ENCODE measurements at regions not wholly inside any gene's neighbourhood (a gene's known extent, or its start where the extent isn't known, plus 50 kb on each side); places are given as distances from the start of the nearest gene placed in this dataset.

- no peak for DNase-seq (ENCODE audit: low spot score)
Measured at GRCh38 chr9:115209601-115210306, 91.8 kb upstream of the TNC start.

GRCh38 chr9:115210699-115211098 lies 92.7 kb upstream of the TNC start:
- no peak for DNase-seq (ENCODE audit: low spot score)

GRCh38 chr9:115211413-115212124 lies 93.6 kb upstream of the TNC start:
- no peak for DNase-seq (ENCODE audit: low spot score)

GRCh38 chr9:115212125-115212605 lies 94.2 kb upstream of the TNC start:
- no peak for DNase-seq (ENCODE audit: low spot score)

- DNase-seq (ENCODE audit: low spot score) = no peak
Measured at GRCh38 chr9:115212832-115213231, 94.9 kb upstream of the TNC start.

- DNase-seq (ENCODE audit: low spot score) = no peak
Measured at GRCh38 chr9:115213818-115214334, 95.9 kb upstream of the TNC start.

GRCh38 chr9:115216873-115217272 lies 98.9 kb upstream of the TNC start:
- no peak for DNase-seq (ENCODE audit: low spot score)

- no peak for DNase-seq (ENCODE audit: low spot score)
Measured at GRCh38 chr9:115220319-115221005, 102.5 kb upstream of the TNC start.

GRCh38 chr9:115223471-115223870 lies 105.5 kb upstream of the TNC start:
- DNase-seq (ENCODE audit: low spot score) = no peak

GRCh38 chr9:115225459-115226116 lies 107.6 kb upstream of the TNC start:
- no peak for DNase-seq (ENCODE audit: low spot score)

- no peak for DNase-seq (ENCODE audit: low spot score)
Measured at GRCh38 chr9:115226152-115226551, 108.2 kb upstream of the TNC start.

GRCh38 chr9:115229496-115229895 lies 111.5 kb upstream of the TNC start:
- no peak for DNase-seq (ENCODE audit: low spot score)

- no peak for DNase-seq (ENCODE audit: low spot score)
Measured at GRCh38 chr9:115230924-115231515, 113.1 kb upstream of the TNC start.

GRCh38 chr9:115232181-115232774 lies 114.3 kb upstream of the TNC start:
- DNase-seq (ENCODE audit: low spot score) = no peak

GRCh38 chr9:115234094-115234493 lies 116.1 kb upstream of the TNC start:
- no peak for DNase-seq (ENCODE audit: low spot score)

- no peak for DNase-seq (ENCODE audit: low spot score)
Measured at GRCh38 chr9:115235221-115235620, 117.3 kb upstream of the TNC start.

- DNase-seq (ENCODE audit: low spot score) = no peak
Measured at GRCh38 chr9:115237385-115237998, 119.5 kb upstream of the TNC start.

- no peak for DNase-seq (ENCODE audit: low spot score)
Measured at GRCh38 chr9:115240676-115241075, 122.7 kb upstream of the TNC start.

- no peak for DNase-seq (ENCODE audit: low spot score)
Measured at GRCh38 chr9:115241641-115242040, 123.7 kb upstream of the TNC start.

- DNase-seq (ENCODE audit: low spot score) = no peak
Measured at GRCh38 chr9:115249488-115249887, 131.5 kb upstream of the TNC start.

- DNase-seq (ENCODE audit: low spot score) = no peak
Measured at GRCh38 chr9:115250621-115251032, 132.7 kb upstream of the TNC start.

All from LoVo (cell line).